Transverse colon (tissue), 4 donors: ENCODE measurements at regions not wholly inside any gene's neighbourhood (a gene's known extent, or its start where the extent isn't known, plus 50 kb on each side); places are given as distances from the start of the nearest gene placed in this dataset.

ENCODE experiments used
- EP300 ChIP-seq: sonication (generic); formaldehyde crosslinking; IDR thresholded peaks from one replicate; pipeline ENCODE4 v1.6.1; 2017; ENCODE audit warnings: antibody characterized with exemption, low read depth
- POLR2A ChIP-seq: fragments of 450-650 bp; IDR thresholded peaks from one replicate; pipeline ENCODE4 v1.6.1; 2016; ENCODE audit warnings: antibody characterized with exemption, mild to moderate bottlenecking, moderate library complexity
- POLR2AphosphoS5 ChIP-seq, 3 donors: sonication (generic); formaldehyde crosslinking; IDR thresholded peaks; one replicate each; pipeline ENCODE4 v1.6.1; 2016; ENCODE audit warnings: antibody characterized with exemption in 3 of 3
- TF ChIP-seq, protein P1 (sequence below), 5 experiments: fragments of 200-600 bp in 3 of 5; fragments of 450-650 bp in 2 of 5; sonication (generic) in 3 of 5; IDR thresholded peaks; 1 replicate in 2 of 5; 2 replicates in 3 of 5; pipeline ENCODE4 v1.5.1; 2016 to 2017; ENCODE audit warnings: antibody characterized with exemption in 5 of 5, inconsistent platforms in 3 of 5, mild to moderate bottlenecking in 2 of 5, moderate library complexity in 1 of 5

GRCh38 chr18:51448949-51449348 lies 251.5 kb upstream of the MEX3C start:
- TF ChIP-seq POLR2AphosphoS5 (IDR thresholded peaks at IDR 0.05) (no peak), EP300 (no peak), POLR2A (no peak)
- TF ChIP-seq, protein P1, sequence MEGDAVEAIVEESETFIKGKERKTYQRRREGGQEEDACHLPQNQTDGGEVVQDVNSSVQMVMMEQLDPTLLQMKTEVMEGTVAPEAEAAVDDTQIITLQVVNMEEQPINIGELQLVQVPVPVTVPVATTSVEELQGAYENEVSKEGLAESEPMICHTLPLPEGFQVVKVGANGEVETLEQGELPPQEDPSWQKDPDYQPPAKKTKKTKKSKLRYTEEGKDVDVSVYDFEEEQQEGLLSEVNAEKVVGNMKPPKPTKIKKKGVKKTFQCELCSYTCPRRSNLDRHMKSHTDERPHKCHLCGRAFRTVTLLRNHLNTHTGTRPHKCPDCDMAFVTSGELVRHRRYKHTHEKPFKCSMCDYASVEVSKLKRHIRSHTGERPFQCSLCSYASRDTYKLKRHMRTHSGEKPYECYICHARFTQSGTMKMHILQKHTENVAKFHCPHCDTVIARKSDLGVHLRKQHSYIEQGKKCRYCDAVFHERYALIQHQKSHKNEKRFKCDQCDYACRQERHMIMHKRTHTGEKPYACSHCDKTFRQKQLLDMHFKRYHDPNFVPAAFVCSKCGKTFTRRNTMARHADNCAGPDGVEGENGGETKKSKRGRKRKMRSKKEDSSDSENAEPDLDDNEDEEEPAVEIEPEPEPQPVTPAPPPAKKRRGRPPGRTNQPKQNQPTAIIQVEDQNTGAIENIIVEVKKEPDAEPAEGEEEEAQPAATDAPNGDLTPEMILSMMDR (IDR thresholded peaks at IDR 0.05), result no peak
